Keratinocyte (primary cell): ENCODE measurements at regions not wholly inside any gene's neighbourhood (a gene's known extent, or its start where the extent isn't known, plus 50 kb on each side); places are given as distances from the start of the nearest gene placed in this dataset.

Experiments
- EZH2 ChIP-seq: IDR thresholded peaks from one replicate; pipeline ENCODE4 v1.6.1; 2012; ENCODE audit warnings: inconsistent platforms, mild to moderate bottlenecking, low read length, moderate library complexity
- TF ChIP-seq, protein P1 (sequence below), 3 experiments: IDR thresholded peaks in 1 of 3; conservative IDR thresholded peaks in 1 of 3; optimal IDR thresholded peaks in 1 of 3; 2 replicates in 2 of 3; 3 replicates in 1 of 3; pipeline versions ENCODE3 to v1.5.1; 2011; ENCODE audit warnings: low read length in 3 of 3, mild to moderate bottlenecking in 3 of 3, moderate library complexity in 2 of 3, control low read depth in 1 of 3, inconsistent platforms in 1 of 3; ENCODE audit not compliant: insufficient read depth in 2 of 3; ENCODE audit errors: extremely low read depth in 1 of 3

DNA sequence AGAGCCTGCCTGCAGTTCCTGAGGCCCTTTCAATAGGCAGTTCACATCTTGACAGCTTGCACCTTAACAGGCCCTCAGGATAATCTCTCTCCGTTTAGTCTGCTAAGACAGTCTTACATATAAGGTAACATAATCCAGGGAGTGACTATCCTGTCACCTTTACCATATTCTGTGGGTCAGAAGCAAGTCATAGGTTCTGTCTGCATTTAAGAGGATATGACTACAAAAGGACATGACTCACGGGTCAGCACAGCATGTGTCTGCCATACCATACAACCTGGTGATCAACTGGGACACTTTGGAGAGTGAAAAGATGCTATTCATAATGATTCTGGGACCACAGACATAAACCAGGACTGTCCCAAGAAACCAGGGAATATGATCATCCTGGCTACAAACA lies 611.1 kb downstream of the SOX6 start:
- TF ChIP-seq, protein P1, sequence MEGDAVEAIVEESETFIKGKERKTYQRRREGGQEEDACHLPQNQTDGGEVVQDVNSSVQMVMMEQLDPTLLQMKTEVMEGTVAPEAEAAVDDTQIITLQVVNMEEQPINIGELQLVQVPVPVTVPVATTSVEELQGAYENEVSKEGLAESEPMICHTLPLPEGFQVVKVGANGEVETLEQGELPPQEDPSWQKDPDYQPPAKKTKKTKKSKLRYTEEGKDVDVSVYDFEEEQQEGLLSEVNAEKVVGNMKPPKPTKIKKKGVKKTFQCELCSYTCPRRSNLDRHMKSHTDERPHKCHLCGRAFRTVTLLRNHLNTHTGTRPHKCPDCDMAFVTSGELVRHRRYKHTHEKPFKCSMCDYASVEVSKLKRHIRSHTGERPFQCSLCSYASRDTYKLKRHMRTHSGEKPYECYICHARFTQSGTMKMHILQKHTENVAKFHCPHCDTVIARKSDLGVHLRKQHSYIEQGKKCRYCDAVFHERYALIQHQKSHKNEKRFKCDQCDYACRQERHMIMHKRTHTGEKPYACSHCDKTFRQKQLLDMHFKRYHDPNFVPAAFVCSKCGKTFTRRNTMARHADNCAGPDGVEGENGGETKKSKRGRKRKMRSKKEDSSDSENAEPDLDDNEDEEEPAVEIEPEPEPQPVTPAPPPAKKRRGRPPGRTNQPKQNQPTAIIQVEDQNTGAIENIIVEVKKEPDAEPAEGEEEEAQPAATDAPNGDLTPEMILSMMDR (optimal IDR thresholded peaks at IDR 0.05 in 1 of 3, IDR thresholded peaks at IDR 0.05 in 1 of 3, conservative IDR thresholded peaks at IDR 0.05 in 1 of 3; ENCODE audit: extremely low read depth in 1 of 3, insufficient read depth in 2 of 3, low read length in 3 of 3): no peak
- TF ChIP-seq EZH2: no peak
